OCI-LY3 (cell line): ENCODE measurements at regions not wholly inside any gene's neighbourhood (a gene's known extent, or its start where the extent isn't known, plus 50 kb on each side); places are given as distances from the start of the nearest gene placed in this dataset.

Experiments
- EZH2phosphoT487 ChIP-seq: fragments of 200-600 bp; shearing (Covaris generic); IDR thresholded peaks from 2 replicates; pipeline ENCODE4 v1.6.1; 2018; ENCODE audit warnings: antibody characterized with exemption, mixed run types, low read depth
- TF ChIP-seq, protein P1 (sequence below): fragments of 200-600, 300-600 bp; sonication (generic); IDR thresholded peaks from 2 replicates; pipeline ENCODE4 v1.5.1; 2014; ENCODE audit warnings: antibody characterized with exemption, low read length, low read depth

DNA sequence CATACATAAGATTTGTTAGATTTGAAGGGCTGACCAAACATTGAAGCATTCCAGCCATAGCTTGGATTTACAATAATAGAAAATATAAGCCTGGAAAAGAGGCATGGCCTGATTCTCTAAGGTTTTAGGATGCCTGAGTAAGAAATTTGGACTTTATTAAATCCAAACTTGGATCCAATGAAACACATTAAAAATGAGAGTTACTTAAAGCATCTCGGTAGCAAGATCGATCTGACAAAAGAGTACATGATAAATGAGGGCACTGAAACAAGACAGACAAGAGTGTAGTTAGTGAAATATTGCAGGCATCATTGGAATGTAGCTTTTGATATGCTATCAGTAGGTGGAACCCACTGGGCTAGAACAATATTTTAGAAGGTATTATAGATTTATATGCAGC is 855.7 kb upstream of the DPPA4 start:
- TF ChIP-seq, protein P1, sequence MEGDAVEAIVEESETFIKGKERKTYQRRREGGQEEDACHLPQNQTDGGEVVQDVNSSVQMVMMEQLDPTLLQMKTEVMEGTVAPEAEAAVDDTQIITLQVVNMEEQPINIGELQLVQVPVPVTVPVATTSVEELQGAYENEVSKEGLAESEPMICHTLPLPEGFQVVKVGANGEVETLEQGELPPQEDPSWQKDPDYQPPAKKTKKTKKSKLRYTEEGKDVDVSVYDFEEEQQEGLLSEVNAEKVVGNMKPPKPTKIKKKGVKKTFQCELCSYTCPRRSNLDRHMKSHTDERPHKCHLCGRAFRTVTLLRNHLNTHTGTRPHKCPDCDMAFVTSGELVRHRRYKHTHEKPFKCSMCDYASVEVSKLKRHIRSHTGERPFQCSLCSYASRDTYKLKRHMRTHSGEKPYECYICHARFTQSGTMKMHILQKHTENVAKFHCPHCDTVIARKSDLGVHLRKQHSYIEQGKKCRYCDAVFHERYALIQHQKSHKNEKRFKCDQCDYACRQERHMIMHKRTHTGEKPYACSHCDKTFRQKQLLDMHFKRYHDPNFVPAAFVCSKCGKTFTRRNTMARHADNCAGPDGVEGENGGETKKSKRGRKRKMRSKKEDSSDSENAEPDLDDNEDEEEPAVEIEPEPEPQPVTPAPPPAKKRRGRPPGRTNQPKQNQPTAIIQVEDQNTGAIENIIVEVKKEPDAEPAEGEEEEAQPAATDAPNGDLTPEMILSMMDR, result no peak
- no peak for TF ChIP-seq EZH2phosphoT487
